ENCODE measurements at regions not wholly inside any gene's neighbourhood (a gene's known extent, or its start where the extent isn't known, plus 50 kb on each side); places are given as distances from the start of the nearest gene placed in this dataset.

DNA sequence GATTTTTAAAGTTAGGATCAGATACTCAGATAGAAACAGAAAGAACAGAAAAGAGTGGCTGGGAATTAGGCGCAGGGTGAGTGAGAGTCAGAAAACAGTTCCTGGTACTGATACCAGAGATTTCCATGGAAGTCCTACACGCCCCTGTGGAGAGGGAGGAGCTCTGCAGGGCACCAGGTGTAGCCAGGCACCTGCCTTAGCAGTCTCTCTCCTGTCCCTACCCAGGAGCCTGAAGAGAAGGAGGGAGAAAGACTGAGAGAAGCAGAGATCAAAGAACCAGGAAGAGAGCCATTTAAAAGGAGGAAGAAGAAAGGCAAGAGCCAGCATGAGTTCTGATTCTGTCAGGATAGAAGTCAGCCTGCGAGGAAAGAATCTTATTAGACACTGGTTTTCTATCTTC, 65.0 kb downstream of the CBLN1 start:
- no peak for DNase-seq

DNA sequence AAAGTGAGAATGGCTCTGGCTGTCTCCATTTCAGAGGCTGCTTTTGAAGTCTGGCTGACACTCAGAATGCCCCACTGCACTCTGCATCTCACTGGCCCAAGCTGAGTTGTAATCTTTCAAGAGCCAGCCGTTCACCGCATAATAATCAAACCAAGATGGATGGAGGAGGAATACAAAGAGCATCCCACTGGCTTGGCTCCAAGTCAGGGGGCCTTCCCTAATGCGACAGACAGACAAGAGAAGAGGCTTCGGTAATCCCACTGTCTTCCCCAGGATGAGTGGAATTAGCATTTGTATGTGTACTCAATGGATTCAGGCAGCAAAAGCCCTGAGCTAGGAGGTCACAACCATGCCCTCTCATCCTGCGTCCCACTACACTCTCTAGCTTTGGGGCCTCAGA, 68.0 kb downstream of the CBLN1 start:
- DNase-seq, result no peak

DNA sequence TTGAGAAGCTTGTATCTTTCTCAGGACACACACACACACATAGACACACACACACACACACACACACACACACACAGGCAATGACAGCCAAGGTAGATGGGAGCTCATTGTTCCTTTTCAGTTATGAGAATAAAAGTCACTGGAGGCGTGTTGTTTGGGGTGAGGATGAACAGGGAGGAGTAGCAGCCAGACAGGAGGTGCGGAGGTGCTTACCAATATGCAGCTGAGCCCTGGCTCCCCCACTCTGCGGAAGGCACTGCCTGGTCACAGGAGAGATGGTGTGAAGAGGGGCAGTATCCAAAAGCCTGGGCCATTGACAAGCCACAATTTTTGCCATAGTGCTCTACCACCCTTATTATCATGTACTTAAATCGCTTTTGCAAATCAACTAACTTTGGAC, 77.4 kb downstream of the CBLN1 start:
- no peak for DNase-seq

DNA sequence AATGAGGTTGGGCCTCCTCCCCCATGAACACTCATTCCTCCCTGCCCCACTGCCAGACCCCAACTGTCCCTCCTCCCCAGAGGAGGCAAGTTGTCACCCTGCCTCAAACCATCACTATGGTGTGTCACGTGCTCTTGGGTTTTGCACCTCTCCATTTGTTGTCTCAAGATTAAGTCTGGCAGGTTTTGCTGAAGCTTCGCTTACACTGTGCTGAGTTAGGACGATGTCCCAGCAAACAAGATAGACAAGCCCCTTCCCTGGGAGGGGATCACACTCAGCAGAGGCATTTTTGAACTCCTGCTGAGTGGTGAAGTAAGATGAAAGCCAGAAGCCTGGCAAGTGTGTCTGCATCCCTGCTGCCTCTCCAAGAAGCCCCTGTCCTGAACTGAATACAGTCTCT, 78.3 kb downstream of the CBLN1 start:
- no peak for DNase-seq

DNA sequence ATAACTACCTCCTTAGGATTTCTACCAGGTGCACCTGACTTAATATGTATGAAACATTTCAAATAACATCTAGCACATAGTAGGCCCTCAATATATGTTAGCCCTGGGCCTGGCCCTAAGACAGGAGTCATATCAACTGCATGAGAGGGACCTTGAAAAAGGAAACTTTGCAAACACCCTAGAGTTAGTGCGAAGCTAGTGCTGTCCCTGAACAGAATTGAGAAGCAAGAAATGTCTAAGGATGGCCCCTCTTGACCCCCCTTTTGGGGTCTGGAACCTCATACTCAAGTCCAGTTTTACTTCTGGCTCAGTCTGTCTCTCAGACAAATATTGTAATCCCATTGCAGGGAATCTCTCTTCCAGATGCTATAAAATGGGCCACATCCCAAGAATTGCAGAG, 80.5 kb downstream of the CBLN1 start:
- no peak for DNase-seq

DNA sequence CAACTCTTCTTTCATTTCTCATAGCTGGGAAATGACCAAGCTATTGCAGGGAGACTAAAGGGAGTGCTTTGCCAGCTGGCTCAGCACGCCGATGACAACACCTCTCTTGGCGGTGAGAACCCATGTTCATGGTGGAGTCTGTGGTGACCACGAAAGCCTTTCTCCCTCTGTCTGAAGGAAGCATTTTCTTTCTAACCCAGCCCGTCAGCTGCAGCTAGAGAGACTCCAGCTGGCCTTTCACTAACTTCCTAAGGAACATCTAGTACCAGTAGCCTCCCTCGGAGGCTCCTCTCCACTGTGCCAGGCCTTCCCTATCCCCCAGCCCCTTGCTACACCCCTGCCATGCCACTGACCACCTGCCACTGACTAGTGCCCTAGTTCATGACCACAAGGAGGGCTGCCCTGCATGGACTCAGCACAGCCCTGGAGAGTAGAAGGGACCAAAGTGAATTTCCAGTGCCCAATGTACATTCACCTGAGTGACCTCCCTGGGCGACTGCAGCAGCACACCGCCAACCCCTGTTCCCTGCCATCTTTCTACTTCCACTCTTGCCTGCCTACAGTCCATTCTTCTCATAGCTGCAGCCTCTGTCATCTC, 81.3 kb downstream of the CBLN1 start:
- no peak for DNase-seq

DNA sequence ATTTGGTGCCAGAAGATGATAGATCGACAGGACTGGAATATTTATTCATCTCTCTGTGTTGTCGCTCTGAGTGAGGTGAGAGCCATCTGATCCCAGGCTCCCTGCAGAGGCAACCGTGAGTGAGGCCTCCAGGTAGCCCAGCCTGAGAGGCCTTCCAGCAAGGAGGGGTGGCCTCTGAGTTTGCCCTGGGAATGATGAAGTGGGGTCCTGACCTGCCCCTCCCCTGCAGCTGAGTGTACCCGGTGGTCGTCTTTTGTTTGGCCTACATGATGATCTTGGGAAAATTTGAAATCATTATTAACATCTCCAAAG, 86.4 kb downstream of the CBLN1 start:
- DNase-seq, result no peak

DNA sequence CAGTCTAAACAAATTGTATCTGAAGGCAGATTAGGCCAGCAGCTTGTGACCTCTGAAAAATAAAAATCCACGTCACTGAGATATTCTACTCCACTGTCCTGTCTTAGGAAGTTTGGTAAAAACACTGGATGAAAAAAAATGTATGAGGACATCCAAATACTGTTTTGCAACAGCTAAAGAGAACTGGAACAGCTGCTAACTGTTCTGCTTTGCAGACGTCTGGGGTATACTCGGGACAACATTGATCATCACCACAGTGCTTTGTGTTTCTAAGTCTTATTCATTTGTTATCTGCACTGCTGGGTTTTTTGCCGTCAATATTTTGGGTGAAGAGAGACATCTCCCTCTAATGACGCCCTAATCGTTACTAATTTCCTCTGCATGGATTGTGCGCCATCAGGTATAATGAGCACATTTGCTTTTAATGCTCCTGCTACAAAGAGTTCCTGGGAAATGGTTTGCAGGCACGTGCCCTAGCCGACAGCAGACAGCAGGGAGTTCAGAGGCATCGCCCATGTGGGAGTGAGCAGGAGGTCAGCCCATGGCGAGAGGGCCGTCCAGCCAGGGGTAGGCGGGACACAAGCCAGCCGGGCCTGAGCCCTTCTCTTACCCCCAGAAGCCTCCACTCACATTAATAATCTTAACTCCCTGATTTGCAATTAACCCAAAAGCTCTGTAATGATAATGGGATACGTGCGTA, 87.0 kb downstream of the CBLN1 start:
- DNase-seq, result no peak

DNA sequence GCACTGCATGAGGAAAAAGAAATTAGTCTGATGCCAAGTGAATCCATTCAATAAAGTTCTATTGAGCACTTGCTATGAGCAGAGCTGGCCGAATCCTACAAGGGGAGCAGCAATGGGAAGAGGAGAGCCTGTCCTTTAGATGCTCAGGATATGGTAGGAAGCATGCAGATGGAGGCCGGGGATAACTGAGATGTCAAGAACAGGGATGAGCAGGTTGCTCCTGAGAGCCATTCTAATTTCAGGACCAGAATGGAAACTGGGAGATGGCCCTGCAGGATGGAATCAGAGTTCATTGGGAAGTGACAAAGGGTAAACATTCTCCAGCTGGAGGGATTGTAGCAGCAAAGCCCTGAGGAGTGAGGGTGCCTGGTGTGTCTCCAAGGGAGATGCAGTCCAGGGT, 88.0 kb downstream of the CBLN1 start:
- no peak for DNase-seq

DNA sequence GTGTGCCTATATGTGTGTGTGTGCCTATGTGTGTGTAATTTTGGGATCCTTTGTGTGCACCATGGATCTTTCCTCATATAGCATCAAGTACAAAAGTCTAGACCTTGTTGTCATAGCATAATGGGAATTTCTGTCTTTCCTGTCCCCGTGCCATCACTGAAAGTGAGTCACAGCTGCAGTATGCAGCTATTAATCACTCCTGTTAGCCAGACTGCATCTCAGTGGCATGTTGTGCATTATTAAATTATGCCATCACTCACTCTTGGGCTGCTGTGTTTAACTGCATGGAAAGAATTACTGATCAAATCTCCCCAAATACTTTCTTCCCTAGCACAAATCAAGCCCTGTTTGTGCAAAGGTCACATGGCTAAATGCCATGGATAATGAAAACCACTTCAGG, 92.4 kb downstream of the CBLN1 start:
- no peak for DNase-seq

DNA sequence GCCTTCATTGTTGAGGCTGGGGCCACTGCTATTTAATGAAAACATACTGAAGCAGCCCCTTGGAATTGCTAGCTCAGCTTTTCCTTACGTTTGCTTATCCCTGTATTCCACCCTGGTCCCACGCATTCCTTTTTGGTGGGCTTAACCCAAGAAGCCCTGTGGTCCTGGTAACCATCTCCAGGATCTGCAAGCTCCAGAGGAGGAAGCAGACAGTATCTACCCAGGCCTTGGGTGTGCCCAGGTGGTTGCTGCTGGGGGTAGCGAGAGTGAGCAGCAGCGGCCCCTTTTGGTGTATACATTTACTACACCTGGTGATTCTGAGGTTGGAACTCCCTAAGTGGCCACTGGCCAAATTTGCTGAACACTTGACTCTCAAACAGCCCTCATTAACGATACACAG, 97.7 kb downstream of the CBLN1 start:
- no peak for DNase-seq

DNA sequence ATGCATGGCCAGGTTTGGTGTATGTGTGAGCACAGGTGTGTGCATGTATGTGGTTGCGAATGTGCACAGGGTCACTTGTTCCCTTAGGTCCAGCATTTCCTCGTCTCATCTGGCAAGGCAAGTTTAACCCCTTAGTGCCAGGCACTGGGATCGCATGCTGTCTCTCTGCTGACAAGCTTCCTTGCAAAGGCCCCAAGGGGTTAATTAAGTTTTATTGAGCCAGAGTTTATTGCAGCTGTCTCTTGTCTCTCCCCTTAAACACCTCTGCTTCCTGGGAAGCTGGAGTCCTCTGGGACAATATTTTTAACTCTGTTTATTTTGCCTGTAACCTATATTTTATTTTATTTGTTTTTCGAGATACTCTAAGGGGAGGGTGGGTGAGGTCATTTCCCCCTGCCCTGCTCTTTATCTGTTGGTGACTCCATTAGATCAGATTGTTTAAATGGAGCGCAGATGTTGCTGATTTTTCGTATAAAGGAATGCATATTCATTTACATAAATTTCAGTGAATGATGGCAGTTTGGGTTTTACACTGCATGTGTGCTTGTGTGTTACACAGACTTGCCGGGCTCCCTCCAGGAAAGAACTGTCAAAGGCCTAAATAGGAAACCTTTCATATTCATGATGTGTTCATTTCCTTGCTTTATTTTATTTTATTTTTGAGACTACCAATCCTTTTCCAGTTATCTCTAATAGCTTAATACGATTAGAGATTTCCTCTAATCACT, 99.7 kb downstream of the CBLN1 start:
- DNase-seq, result no peak

DNA sequence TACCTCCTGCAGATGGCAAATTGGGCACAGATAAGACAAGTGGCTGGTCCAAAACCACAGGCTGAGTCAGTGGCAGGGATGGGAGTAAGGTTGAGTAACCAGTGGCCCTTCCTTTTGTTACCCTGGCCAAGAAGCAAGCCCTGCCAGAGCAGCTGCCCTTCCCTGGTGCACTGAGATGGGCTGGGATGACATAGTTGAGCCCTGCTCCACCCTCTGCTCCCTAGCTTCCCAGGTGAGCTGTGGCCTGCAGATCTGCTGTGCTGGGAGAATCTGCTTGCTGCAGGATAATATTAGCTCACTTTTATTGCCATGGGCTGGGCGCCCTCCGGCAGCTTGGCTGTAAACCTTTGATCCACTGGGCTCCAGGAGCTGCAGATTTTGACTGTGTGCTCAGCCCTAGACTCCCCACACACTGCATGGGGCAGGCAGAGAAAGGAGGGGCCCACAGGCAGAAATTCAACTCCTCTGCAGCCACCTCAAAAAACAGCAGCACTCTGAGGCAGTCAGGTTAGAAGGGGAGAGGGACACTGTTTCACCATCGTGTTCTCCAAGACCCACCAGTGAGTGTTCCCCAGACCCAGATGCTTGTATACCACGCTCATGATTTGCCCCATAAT, 101.8 kb downstream of the CBLN1 start:
- no peak for DNase-seq

DNA sequence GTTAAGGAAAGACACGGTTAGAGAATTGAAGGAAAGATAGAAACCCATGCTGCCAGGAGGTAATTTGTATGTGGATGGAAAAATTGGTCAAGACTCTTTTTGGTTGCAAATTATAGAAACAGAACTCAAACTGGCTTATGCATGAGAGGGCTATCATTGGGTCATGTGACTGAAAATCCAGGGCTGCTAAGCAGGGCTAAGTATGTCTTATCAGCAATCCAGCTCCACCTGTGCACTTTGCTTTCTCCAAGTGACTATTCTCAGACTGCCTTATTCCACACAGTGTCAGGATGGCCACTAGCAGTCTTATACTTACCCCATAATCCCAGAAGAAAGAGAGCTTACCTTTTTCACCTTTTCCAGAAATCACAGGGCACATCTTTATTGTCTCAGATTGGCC, 113.5 kb downstream of the CBLN1 start:
- DNase-seq, result no peak

DNA sequence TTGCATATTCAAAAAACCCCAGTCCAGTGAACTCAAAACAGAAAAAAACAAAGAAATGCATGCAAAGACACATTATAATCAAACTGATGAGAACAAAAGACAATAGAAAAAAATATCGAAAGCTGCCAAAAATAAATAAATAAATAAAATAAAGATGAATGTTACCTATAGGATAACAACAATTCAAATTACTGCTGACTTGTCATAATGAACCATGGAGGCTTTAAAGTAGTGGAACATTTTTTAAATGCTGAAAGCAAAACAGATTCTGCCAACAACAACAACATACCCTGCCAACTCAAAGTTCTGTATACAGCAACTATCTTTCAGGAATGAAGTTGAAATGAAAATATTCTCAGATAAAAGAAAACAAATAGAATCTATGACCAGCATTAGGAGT, 116.6 kb downstream of the CBLN1 start:
- DNase-seq, result no peak

DNA sequence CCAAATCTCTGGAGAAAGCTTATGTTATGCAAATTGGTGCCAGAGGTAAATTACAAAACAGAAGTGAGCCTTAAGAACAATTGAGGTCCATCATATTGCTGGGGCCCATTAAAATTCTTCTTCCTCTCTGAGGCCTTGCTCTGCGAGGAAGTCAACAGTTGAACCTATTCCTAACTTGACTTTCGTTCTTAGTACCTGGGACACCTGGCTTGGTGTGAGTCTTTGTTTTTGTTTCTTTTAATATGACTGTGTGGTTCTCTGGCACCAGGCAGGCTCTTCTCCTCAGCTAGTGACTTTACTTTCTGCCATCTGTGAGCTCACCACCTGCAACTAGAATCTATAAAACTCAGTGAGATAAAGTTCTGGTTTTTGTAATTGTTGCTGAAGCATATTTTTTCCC, 120.4 kb downstream of the CBLN1 start:
- DNase-seq, result no peak

DNA sequence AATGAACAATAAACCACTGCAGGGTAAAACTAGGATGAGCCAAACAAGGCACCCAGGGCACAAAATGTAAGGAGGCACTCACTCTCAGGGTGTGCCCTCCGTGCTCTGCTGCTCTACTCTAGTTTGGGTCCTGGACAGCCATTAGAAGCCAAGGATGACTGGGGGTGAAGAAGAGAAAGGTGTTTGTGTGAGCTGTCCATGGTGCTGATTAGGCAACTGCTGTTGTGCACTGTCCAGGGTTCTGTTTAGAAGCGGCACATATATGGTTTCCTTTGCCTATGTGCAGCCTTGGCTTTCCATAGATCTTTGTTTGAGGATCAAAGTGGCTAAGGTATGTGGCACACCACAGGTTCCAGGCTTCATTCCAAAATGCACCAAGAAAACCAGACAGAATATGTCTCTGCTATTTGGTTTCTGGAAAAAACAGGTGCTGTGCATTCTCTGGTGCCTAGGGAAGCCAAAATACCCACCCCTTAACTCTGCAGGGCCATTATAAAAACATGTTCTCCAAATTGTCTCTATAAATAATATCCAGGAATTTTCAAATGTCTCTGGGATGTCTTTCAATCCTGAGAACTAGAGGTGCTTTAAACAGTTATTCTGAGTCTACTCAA, 123.5 kb downstream of the CBLN1 start:
- no peak for DNase-seq

DNA sequence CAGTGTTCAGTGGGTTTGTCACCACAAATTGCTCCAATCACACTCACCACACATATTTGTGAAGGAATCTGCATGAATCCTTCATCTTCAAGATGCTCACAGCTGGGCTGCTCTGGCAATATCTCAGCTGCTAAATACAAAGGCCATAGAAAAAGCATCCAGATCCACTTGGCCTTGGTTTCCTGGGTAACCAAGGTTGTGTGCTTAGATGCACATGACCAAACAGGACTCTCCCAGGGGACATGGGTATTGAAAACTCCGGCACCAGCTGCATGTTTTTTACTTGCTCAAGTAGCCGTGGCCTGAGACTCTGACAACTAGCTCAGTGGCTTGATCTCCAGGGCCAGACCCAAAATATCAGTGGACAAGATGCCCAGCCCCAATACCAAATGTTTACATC, 131.3 kb downstream of the CBLN1 start:
- no peak for DNase-seq

DNA sequence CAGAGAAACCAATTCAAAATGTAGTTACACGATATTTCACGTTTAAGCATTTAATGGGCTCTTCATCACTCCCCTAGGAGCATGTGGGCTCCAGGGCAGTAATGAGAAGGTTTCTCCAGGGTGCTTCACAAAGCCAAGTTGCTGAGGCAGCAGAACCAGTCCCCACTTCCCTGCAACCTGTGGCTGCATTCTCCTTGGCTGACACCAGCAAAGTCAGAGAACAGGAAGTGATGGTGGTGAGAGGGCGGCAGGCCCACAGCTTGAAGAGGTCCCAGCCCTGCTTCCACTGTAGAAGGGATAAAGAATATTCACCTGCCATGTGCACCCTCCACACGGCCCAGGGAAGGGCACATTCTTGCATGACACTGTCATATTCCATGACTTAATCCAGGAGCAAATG, 133.2 kb downstream of the CBLN1 start:
- no peak for DNase-seq

DNA sequence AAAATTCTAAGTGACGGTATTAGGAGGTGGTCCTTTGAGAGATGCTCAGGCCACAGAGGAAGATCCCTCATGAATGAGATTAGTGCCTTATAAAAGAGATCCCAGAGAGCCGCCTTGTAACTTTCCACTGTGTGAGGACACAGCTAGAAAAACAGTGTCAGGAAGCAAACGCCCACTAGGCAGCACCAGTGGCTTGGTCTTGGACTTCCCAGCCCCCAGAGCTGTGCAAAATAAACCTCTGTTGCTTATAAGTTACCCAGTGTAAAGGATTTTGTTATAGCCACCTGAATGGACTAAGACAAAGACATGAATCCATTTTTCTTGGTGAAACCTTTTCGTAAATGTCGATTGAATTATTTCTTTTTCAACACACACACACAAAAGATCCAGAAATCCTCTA, 141.0 kb downstream of the CBLN1 start:
- no peak for DNase-seq

DNA sequence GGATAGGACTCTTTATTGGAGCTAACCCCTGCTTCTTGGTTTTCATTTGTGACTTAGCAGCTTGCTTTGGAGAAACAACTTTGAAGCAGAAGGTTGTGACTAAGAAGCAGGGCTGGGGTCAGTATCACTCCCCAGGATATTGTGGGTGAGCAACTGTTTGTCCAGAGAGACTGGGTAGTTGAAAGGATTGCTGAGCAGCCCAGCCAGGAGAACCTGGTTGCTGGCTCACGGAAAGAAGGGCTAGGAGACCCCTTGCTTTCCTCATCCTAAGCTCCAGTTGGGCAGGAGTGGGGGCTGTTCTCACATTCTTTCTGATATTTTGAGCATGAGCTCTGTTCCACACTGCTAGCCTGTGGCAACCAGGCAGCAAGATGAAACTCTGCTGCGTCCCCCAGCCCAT, 151.2 kb downstream of the CBLN1 start:
- DNase-seq, result no peak

DNA sequence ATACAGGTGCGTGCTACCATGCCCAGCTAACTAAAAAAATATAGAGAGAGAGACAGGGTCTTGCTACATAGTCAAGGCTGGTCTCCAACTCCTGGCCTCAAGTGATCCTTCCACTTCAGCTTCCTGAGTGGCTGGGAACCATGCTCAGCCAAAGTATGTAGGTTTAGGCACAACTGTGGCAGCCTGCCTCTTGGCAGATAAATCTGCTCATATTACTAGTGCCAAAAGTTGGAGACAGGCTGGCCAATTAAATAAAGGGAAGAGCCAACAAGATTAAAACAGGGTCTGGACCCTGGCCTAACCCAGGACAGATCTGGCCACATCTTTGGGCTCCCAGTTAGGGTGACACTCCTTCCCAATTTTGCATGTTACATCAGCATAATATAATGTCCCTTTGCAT, 151.7 kb downstream of the CBLN1 start:
- DNase-seq, result no peak

Measured in amygdala (tissue), 56 donors.